Mammary epithelial cell (primary cell): ENCODE measurements at regions not wholly inside any gene's neighbourhood (a gene's known extent, or its start where the extent isn't known, plus 50 kb on each side); places are given as distances from the start of the nearest gene placed in this dataset.

ENCODE experiments used
- EZH2 ChIP-seq: IDR thresholded peaks from 2 replicates; pipeline ENCODE4 v1.6.1; 2012; ENCODE audit warnings: low read length, inconsistent platforms, borderline replicate concordance
- TF ChIP-seq, protein P1 (sequence below), 2 donors: IDR thresholded peaks in 1 of 2; conservative IDR thresholded peaks in 1 of 2; 2 replicates each; pipeline ENCODE4 v1.5.1; 2011 to 2012; ENCODE audit warnings: inconsistent platforms in 2 of 2, low read length in 2 of 2, mild to moderate bottlenecking in 2 of 2, control low read depth in 1 of 2, low read depth in 1 of 2; ENCODE audit not compliant: insufficient read depth in 1 of 2; ENCODE audit errors: extremely low read depth in 1 of 2

DNA sequence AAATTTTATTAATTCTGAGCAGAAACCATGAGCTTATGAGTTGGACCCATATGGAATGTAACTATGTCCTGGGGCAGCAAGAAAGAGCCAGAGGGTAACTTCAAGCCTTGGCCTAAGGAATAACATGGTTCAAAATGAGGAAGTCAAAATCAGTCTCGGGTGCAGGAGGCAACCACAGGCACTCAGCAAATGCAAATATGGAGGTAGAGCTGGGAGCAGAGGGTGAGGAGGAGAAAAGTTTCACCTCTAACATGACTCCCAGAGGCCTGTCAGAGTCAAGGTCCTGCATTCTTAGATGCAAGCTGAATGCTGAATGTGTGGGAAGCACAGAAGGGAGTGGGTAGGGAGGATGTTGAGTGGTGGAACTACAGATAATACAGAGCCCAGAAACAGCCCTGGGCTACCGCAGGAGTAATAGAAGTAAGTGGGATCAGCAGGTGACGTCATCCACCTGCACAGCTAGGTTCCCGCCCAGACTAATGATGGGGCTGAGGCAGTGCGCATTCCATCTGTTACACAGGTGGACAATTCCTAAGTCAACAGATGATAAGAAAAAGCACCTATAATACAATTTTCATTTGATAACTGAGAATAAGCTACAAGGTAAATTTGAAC, 279.8 kb upstream of the ARRDC4 start:
- no peak for TF ChIP-seq EZH2
- TF ChIP-seq, protein P1, sequence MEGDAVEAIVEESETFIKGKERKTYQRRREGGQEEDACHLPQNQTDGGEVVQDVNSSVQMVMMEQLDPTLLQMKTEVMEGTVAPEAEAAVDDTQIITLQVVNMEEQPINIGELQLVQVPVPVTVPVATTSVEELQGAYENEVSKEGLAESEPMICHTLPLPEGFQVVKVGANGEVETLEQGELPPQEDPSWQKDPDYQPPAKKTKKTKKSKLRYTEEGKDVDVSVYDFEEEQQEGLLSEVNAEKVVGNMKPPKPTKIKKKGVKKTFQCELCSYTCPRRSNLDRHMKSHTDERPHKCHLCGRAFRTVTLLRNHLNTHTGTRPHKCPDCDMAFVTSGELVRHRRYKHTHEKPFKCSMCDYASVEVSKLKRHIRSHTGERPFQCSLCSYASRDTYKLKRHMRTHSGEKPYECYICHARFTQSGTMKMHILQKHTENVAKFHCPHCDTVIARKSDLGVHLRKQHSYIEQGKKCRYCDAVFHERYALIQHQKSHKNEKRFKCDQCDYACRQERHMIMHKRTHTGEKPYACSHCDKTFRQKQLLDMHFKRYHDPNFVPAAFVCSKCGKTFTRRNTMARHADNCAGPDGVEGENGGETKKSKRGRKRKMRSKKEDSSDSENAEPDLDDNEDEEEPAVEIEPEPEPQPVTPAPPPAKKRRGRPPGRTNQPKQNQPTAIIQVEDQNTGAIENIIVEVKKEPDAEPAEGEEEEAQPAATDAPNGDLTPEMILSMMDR (conservative IDR thresholded peaks at IDR 0.05 in 1 of 2, IDR thresholded peaks at IDR 0.05 in 1 of 2; ENCODE audit: extremely low read depth in 1 of 2, insufficient read depth in 1 of 2, low read depth in 1 of 2, low read length in 2 of 2) = no peak
